HG03175 (cell line): ENCODE measurements at regions not wholly inside any gene's neighbourhood (a gene's known extent, or its start where the extent isn't known, plus 50 kb on each side); places are given as distances from the start of the nearest gene placed in this dataset.
"Not testable (repeated sequence)": the region's sequence is repeated elsewhere in the genome, so short reads cannot be mapped to it uniquely, and the experiment has no call there.

Source experiments
- ATAC-seq: cut with Tn5 transposase; IDR thresholded peaks from one replicate; pipeline ENCODE4 v1.9.1; 2021; ENCODE audit warnings: mild to moderate bottlenecking, moderate library complexity; ENCODE audit not compliant: unreplicated experiment

DNA sequence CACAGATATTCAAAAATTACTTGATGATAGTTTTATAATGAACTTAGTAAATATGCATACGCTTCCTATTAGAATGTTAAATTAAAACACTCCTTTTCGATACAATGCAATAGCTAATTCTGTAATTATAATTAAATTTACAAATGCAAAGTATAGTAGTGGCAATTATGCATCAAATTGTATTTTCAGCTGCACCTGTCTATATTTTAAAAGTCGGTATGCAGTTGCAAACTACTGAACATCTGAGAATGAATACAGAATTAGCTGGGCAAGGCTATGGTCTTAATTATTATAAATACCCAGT lies 110.4 kb upstream of the ARHGAP42 start:
- no peak for ATAC-seq

DNA sequence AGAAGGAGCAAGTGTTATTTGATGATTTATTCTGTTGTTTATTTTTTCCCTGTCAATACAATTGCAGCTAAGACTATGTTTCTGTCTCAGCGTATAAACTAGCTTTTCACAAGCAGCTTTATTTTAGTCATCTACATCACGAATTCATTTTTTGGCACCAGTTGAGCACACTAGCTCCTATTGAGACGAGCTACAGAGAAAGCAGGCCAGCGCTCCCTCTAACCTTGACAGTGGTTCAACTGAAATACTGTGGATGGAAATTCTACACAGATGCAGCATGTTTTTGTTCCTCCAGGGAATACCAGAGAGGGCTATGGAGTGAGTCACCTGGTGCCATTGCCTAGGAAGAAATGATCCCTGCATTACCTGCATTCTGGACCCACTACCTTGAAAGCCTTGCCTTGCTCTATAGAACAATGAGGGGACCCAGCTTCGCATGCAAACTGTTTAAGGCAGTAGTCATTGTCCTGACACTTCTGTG lies 108.2 kb upstream of the ARHGAP42 start:
- no peak for ATAC-seq

DNA sequence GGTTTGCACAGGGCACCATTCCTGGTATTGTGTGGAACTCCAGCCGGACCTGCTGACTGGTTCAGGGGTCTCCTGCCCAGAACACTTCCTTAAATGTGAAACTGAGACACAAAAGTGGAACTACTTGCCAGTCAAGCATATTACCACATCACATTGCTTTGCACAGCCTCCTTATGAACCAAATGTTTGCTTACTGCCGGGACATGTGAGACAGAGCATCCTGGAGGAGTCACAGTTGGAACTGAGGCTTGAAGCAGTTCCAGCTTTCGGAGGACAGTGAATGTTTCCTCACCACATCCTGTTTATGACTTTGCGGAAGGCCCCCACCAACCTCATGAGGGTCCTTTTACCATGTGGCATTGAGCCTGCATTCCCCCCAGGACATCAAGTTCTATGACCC lies 105.8 kb upstream of the ARHGAP42 start:
- ATAC-seq, result no peak

DNA sequence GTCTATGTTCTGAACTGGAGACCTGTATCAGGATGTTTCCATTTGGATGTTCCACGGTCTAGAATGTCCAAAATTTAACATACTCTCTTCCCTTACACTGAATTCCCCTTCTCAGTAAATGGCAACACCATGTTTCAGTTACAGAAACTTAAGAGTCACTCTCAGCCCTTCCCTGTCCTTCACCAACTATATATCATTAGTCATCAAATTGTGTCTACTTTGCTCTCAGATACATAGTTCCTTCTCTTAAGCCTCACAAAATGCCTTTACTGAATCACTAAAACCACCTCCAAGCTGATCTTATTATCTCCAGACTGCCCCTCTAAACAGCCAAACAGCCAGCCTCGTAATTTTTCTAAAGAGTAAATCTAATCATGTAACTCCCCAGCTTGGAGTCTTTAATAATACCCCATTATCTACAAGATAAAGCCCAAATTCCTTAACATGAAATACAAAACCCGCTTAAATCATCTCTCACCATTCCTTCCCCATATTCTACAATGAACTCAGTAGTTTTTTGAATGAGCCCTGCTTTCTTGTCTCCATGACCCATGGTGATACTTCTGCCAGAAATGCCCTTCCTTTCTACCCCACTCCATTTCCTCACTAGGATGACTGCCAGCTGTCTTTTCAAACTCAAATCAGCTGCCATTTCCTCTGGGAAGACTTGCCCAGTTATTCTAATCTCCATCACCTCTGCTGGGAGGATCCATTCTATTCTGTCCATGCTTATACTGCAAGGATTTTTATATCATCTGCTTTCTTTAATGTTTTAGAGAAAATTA lies 102.7 kb upstream of the ARHGAP42 start:
- no peak for ATAC-seq

DNA sequence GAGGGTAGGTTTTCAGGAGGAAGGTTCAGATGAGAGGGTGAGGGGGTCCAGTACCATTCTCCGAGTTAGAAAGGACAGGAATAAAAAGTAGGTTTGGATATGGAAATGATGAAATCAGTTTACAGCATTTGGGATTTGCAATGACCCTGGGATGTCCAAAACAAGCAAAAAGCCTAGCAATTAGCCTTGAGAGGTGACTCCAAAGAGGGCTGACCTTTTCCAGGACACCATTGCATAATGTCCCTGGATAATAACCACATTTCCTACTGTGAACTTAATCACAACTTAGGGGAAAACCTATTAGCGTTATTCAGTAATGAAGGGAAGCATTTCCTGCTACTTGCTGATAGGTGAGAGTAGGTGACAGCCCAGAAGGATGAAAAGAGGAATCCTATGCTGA lies 101.4 kb upstream of the ARHGAP42 start:
- no peak for ATAC-seq

DNA sequence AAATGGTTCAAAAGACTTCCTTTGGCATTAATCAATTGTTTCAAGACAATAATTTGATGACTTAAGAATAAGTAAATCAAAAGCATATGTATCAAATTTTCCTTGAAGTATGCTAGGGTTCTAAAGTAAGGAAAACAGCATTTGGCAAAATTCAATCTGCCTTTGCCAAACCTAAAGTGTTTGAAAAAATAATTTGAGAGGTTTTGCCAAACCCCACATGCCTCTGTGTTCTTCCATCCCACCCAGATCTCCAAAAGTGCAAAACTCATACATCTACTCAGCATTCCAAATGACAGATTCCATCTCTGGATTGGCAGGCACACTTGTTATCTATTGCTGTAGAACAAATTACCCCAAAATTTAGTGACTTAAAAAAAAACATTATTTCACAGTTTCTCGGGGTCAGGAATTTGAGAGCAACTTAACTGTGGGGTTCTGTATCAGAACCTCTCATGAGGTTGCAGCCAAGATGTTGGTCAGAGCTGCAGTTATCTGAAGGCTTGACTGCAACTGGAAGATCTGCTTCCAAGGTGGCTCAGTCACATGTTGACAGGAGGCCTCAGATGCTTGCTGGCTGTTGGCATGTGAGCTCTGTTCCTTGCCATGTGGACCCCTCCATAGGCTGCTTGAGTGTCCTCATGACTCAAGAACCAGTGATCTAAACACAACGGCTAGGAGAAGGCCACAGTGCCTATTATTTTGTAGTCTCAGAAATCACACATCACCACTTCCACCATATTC lies 100.6 kb upstream of the ARHGAP42 start:
- no peak for ATAC-seq

DNA sequence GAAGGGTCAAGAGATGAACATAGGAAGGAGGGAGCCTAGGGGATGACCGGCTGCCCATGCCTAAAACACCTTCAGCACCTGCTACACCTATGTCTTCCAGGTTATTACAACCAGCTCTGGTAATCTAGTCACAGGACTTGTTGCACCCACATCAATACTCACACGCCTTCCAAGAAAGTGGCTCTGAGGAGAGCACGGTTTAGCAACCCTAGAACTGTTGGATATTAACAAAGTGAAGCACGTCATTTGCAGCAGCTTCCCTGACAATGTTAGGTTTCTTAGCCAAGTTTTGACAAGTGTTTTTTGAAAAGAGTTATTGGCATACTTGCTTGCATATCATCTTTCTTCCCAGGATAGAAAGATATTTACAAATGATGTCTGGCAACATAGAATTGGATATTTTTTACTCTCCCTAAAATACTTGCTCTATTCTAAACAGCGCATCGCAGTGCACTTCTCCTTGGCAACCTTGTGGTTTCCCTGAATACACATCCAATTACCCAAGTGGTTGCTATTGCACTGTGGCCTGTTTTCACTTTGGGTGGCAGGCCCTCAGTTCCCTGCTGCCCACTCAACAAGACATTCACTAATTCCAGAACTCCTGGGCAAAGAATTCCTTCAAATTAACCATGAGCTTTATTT lies 94.3 kb upstream of the ARHGAP42 start:
- no peak for ATAC-seq

DNA sequence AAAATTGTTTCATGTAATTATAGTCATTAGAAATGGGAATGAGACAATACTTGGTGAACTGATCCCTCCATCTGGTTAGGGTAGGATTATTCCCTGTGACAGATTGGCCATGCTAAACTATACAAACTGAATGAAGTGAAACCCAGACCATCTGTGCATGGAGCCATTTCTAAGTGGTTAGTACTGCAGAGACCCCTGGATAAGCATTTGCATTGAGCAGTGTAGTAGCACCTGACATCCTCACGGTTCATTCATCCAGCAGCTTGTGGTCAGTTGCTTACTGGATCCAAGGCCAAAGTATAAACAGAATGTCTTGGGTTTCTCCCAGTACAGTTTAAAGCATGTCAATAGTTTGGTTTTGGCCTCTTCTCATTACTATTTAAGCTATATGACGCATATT lies 93.8 kb upstream of the ARHGAP42 start:
- no peak for ATAC-seq

DNA sequence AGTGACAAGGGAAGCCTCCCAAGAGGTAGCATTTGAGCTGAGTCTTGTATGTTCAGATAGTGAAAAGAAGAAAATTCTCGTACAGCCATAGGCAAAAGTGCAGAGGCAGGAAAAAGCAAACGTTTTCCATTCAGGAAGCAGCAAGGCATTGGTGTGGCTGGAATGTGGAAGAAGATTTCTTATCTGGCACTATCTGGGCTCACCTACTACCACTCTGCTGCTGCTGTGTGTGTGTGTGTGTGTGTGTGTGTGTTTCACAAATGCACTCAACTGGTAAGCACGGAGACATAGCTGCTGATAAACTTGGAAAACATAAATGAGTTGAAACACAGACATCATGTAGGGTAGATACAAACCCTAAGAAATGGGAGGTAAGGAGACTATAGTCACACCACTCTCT lies 92.8 kb upstream of the ARHGAP42 start:
- ATAC-seq, result no peak

DNA sequence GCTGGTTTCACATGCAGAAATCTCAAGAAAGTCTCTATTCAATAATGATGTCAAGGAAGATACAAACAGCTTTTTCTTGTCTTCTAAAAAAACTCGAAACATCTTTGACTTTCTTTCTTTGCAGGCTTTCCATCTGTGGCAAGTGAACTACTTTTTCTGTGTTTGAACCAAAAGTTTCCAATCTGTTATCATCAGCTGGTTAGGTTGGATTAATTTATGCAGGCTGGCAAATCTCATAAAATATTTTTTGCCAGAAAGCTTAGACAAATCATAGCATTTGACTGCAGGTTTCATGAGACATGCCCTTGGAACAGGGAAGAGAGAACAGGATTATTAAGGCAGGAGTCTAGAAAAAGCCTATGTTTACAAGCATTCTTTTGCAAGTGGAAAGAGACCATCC lies 86.1 kb upstream of the ARHGAP42 start:
- ATAC-seq, result no peak

DNA sequence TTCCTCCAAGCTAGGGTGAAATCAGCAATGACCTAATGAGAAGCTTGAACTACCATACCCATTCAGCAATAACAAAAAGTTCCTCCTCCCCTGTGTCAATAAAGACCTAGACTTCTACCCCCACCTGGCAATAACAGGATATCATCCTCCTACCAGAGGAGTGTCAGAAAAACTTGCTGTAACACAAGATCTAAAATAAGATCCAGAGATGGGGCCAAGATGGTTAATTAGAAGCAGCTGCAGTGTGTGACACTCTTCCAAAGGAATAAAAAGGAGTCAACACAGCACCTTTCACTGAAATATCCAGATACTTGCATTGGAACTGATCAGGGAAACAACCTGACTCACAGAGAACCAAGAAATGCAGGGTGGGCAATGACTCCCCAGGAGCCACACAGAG lies 84.4 kb upstream of the ARHGAP42 start:
- no peak for ATAC-seq

DNA sequence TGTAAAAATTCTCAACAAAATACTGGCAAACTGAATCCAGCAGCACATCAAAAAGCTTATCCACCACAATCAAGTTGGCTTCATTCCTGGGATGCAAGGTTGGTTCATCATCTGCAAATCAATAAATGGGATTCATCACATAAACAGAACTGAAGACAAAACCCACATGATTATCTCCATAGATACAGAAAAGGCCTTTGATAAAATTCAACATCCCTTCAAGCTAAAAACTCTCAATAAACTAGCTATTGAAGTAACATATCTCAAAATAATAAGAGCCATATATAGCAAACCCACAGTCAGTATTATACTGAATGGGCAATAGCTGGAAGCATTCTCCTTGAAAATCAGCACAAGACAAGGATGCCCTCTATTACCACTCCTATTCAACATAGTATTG lies 79.3 kb upstream of the ARHGAP42 start:
- ATAC-seq, result not testable (repeated sequence)

DNA sequence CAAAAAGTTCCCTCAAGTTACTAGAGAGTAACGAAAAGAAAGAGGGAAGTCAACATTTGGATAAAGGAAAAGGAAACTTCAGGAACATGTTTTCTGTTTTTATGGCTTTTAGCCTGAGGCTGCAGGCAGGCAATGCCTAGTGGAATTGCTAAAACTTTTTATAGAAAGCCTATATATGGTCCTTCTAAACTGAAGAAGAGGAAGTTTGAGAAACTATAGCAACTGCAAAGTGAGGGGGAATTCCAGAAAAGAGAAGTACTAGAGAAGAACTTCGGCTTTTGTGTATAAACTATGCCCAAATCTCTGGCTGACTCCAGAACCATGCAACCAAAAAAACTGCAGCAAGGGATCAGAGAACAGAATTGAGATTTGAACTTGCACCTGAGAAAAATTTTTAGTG lies 74.3 kb upstream of the ARHGAP42 start:
- ATAC-seq, result no peak

DNA sequence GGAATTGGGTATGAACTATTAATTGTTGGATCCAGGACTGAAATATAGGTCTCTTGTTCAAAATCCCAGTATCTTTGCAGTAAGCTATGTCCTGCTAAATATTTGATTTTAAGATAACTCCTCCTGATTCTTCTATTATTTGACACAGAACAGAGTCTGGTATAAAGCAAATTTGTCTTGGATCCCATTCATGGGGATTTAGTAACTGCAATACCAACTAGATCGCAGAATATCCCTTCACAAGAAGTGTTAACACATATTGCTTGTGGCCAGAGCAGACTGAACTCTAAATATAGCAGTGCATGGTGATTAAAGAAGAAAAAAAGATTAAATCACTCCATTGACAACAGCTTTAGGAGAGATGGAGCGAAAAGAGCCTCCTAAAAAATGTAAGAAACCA lies 68.2 kb upstream of the ARHGAP42 start:
- ATAC-seq, result no peak

DNA sequence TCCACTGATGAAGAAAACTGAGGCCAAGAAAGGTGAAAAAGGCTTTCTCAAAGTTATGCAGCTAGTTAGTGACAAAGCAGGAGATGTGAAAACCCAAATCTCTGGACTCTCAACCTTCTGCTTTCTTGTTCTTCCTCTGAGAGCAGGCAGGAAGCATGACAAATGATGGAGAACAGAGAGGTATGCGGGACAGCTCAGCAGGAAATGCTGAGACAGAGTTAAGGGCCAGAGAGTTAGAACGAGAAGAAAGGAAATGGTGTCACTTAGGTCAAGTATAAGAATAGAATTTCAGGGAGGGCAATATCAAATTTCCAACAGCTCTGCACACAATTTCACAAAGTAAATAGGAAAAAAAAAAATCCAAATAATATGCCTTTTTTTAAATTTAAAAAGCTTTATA lies 67.6 kb upstream of the ARHGAP42 start:
- ATAC-seq, result no peak

DNA sequence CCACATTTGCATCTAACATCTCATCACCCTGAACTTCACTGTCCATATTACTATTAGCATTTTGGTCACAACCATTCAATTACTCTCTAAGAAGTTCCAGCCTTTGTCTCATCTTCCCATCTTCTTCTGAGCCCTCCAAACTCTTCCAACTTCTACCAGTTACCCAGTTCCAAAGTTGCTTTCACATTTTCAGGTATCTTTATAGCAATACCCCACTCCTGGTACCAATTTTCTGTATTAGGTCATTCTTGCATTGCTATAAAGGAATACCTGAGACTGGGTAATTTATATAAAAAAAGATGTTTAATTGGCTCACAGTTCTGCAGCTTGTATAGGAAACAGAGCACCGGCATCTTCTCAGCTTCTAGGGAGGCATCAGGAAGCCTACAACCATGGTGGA lies 64.7 kb upstream of the ARHGAP42 start:
- ATAC-seq, result no peak

DNA sequence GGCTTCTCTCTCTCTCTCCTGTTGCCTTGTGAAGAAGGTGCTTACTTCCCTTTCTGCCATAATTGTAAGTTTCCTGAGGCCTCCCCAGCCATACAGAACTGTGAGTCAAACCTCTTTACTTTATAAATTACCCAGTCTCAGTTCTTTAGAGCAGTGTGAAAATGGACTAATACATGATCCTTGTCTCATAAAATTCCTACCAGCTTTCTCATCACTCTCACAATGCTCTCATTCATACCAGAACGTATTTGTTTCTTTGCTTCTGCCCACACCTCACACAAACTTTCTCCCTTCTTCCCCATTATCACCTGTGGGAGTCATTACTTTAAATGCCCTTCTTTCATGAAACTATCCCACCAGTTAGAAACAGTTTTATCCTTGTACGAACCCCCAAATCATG lies 62.7 kb upstream of the ARHGAP42 start:
- no peak for ATAC-seq

DNA sequence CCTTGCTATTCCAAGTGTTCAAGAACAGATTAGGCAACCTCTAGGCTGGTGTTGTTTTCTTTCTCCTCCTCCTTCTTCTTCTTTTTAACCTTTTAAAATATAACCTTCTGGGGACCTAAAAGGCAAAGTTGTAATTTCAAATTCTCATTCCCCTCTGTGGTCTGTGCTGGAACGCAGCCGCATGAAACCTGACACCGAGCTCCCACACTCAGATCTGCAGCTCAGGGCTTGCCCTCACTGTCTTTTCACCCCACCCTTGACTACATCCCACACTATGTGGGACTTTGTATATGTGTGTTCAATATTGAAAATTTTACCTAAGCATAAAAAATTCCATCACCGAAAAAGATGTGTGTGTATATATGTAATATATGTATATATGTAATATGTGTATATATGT lies 62.0 kb upstream of the ARHGAP42 start:
- ATAC-seq, result no peak

DNA sequence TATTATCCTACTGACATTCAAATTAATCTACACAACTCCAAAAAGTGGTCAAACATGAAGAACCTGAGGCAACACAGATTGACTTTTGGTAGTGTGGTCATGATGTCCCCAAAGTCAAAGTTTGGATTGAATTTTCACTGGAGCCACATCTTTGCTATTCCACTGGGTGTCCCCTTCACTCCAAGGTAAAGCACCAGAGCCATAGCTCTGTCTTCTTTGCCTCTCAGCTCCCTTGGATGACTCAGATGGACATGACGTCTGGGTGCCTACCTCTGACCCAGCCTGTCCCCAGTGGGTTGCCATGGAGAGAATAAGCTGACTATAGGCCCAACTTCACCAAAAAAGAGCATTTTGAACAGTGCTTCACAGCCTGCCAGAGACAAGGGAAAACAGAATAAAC lies 57.4 kb upstream of the ARHGAP42 start:
- no peak for ATAC-seq

DNA sequence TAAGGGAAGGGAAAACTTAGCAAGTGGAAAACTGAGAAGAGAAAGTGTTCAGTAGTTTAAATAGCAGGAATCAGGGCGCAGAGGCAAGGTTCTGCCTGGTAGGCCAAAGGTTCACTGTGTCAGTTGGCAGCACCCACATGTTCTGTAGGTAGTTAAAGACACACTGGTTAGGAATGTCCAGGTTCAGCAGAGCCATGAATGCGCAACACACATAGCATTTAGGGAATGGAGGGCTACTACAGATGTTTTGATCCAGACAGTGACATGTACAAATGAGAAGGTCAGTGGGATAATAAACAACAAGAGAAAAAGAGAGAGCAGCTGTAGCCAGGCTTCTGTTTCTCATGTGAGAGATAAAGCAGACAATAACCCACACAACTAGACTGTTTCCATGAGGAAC lies 56.2 kb upstream of the ARHGAP42 start:
- ATAC-seq, result no peak

DNA sequence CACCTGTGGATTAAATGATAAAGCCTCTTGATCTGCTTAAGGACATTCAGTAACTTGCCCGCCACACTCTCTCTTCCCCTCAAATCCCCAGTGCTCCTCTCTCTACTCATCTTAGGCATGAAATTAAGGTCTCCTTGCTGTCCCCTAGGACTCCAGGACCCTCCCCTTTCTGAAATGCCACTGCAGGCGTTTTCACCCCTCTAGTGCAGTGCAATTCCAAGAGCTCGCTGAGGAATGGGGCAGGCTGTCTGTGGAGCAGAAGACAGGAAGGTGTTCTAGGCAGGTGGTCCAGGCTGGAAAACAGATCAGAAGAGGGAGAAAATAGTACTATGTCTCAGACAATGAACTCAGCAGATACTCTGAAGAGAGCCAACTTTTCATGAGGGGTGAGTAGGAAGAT lies 55.8 kb upstream of the ARHGAP42 start:
- ATAC-seq, result no peak

DNA sequence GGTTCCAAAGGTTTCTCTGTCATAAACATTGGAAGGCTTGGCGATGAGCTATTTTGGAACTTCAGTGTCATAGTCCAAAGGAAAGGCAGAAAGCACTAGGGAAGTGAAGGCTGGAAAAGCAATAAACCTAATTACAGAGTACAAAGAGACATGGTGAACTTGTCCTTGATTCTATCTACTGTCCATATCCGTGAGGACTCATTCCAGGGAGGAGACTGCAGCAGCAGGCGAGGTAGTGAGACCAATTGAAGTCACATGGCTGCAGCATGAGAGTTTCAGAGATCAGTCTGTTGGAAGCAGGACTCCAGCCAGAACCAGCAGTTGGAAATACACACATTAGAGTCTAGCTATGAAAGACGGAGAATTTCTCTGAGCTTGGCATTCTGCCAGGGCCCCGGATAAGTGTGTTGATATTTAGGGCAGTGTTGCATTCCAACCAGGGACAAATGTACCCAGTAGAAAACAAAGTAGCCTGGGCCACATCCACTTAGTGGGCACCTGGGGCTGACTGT lies 54.1 kb upstream of the ARHGAP42 start:
- ATAC-seq, result no peak
